ENCODE measurements at regions not wholly inside any gene's neighbourhood (a gene's known extent, or its start where the extent isn't known, plus 50 kb on each side); places are given as distances from the start of the nearest gene placed in this dataset.
"Not testable (repeated sequence)": the region's sequence is repeated elsewhere in the genome, so short reads cannot be mapped to it uniquely, and the experiment has no call there.

DNA sequence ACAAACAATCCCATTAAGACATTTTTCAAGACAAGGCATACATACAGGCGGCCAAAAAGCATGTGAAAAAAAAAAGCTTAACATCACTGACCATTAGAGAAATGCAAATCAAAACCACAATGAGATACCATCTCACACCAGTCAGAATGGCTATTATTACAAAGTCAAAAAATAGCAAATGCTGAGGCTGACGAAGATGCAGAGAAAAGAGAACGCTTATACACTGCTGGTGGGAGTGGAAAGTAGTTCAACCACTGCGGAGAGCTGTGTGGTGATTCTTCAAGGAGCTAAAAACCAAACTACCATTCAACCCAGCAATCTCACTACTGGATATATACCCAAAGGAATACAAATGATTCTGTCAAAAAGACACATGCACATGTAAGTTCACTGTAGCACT lies 216.7 kb downstream of the FOXG1 start:
- no peak overlapping the region for H3K4me3 ChIP-seq (ENCODE audit: insufficient read depth, low read length)
- no peaks in the 10 kb centered on the region for H3K36me3 ChIP-seq (ENCODE audit: insufficient read depth, low read length)
- H2AFZ ChIP-seq (ENCODE audit: low read length): no peak overlapping the region
- no peaks in the 10 kb centered on the region for H3K79me2 ChIP-seq (ENCODE audit: insufficient read depth, low read length)
- H3K27me3 ChIP-seq (ENCODE audit: insufficient read depth, low read length): no peaks in the 10 kb centered on the region
- peaks cover 2% of the 10 kb centered on the region for H3K9me3 ChIP-seq (ENCODE audit: low read depth, low read length)
- no peaks in the 10 kb centered on the region for H3K4me1 ChIP-seq (ENCODE audit: insufficient read depth, low read length)
- TF ChIP-seq, protein P1, sequence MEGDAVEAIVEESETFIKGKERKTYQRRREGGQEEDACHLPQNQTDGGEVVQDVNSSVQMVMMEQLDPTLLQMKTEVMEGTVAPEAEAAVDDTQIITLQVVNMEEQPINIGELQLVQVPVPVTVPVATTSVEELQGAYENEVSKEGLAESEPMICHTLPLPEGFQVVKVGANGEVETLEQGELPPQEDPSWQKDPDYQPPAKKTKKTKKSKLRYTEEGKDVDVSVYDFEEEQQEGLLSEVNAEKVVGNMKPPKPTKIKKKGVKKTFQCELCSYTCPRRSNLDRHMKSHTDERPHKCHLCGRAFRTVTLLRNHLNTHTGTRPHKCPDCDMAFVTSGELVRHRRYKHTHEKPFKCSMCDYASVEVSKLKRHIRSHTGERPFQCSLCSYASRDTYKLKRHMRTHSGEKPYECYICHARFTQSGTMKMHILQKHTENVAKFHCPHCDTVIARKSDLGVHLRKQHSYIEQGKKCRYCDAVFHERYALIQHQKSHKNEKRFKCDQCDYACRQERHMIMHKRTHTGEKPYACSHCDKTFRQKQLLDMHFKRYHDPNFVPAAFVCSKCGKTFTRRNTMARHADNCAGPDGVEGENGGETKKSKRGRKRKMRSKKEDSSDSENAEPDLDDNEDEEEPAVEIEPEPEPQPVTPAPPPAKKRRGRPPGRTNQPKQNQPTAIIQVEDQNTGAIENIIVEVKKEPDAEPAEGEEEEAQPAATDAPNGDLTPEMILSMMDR (IDR thresholded peaks at IDR 0.05; ENCODE audit: extremely low read depth, low read depth, low read length): no peak
- no peaks in the 10 kb centered on the region for H4K20me1 ChIP-seq (ENCODE audit: insufficient read depth, low read length)
- no peak overlapping the region for H3K27ac ChIP-seq (ENCODE audit: low read depth, low read length)
- no peak for DNase-seq (ENCODE audit: insufficient read length, low spot score, missing footprints)
- no peak overlapping the region for H3K4me2 ChIP-seq (ENCODE audit: insufficient read depth, low read length)

DNA sequence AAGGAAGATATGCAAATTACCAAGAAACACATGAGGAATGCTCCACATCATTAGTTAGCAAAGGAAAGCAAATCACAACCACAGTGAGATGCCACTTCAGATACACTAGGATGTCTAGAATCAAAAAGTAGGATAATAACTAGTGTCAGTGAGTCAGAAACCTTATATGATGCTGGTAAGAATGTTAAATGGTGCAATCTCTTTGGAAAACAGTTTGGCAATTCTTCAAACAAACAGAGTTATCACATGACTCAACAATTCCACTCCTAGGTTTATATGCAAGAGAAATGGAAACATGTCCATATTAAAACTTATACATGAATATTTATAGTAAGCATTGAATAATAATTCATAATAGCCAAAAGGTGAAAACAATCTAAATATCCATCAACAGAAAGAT lies 220.9 kb downstream of the FOXG1 start:
- TF ChIP-seq, protein P1 (IDR thresholded peaks at IDR 0.05; ENCODE audit: extremely low read depth, low read depth, low read length): no peak
- Histone ChIP-seq H3K79me2 (ENCODE audit: insufficient read depth, low read length) (no peaks in the 10 kb centered on the region), H3K4me3 (ENCODE audit: insufficient read depth, low read length) (no peak overlapping the region), H4K20me1 (ENCODE audit: insufficient read depth, low read length) (no peaks in the 10 kb centered on the region), H3K4me2 (ENCODE audit: insufficient read depth, low read length) (no peak overlapping the region), H3K9me3 (ENCODE audit: low read depth, low read length) (peaks cover 2% of the 10 kb centered on the region), H3K27me3 (ENCODE audit: insufficient read depth, low read length) (no peaks in the 10 kb centered on the region), H3K36me3 (ENCODE audit: insufficient read depth, low read length) (no peaks in the 10 kb centered on the region), H3K27ac (ENCODE audit: low read depth, low read length) (no peak overlapping the region), H3K4me1 (ENCODE audit: insufficient read depth, low read length) (no peaks in the 10 kb centered on the region), H2AFZ (ENCODE audit: low read length) (no peak overlapping the region)
- DNase-seq (ENCODE audit: insufficient read length, low spot score, missing footprints): no peak

DNA sequence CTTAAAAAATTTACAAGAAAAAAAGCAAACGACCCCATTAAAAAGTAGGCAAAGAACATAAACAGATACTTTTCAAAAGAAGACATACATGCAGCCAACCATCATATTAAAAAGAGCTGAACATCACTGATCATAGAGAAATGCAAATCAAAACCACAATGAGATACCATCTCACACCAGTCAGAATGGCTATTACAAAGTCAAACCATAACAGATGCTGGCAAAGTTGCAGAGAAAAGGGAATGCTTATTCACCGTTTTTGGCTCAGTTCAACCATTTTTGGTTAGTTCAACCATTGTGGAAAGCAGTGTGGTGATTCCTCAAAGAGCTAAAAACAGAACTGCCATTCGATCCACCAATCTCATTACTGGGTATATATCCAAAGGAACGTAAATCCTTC lies 230.6 kb downstream of the FOXG1 start:
- H4K20me1 ChIP-seq (ENCODE audit: insufficient read depth, low read length); H3K4me3 ChIP-seq (ENCODE audit: insufficient read depth, low read length); H3K4me1 ChIP-seq (ENCODE audit: insufficient read depth, low read length); H2AFZ ChIP-seq (ENCODE audit: low read length); H3K27ac ChIP-seq (ENCODE audit: low read depth, low read length); H3K36me3 ChIP-seq (ENCODE audit: insufficient read depth, low read length); H3K27me3 ChIP-seq (ENCODE audit: insufficient read depth, low read length); H3K4me2 ChIP-seq (ENCODE audit: insufficient read depth, low read length); H3K9me3 ChIP-seq (ENCODE audit: low read depth, low read length); H3K79me2 ChIP-seq (ENCODE audit: insufficient read depth, low read length); DNase-seq (ENCODE audit: insufficient read length, low spot score, missing footprints): not testable (repeated sequence)

DNA sequence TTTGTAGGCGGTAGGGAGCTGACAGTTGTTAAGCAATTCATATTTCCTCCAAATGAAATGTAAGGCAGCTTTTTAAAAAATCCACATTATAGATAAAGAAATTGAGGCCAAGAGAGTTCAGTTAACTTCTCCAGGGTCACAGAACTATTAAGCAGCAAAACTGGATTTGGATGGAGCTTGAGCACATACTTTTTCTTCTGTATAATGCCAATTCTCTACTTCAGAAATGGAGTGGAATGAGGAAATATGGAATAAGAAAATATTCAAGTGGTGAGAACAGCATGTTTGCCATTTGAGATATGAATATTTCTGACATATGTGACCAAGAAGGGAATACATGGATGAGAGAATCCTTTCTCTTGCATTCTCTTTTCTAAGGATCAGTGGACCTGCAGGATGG lies 233.1 kb downstream of the FOXG1 start:
- H3K79me2 ChIP-seq (ENCODE audit: insufficient read depth, low read length): no peaks in the 10 kb centered on the region
- no peaks in the 10 kb centered on the region for H3K27me3 ChIP-seq (ENCODE audit: insufficient read depth, low read length)
- TF ChIP-seq, protein P1 (IDR thresholded peaks at IDR 0.05; ENCODE audit: extremely low read depth, low read depth, low read length): no peak
- no peaks in the 10 kb centered on the region for H4K20me1 ChIP-seq (ENCODE audit: insufficient read depth, low read length)
- H3K4me2 ChIP-seq (ENCODE audit: insufficient read depth, low read length): no peak overlapping the region
- H3K4me3 ChIP-seq (ENCODE audit: insufficient read depth, low read length): no peak overlapping the region
- no peak overlapping the region for H3K27ac ChIP-seq (ENCODE audit: low read depth, low read length)
- DNase-seq (ENCODE audit: insufficient read length, low spot score, missing footprints): no peak
- H2AFZ ChIP-seq (ENCODE audit: low read length): no peak overlapping the region
- H3K9me3 ChIP-seq (ENCODE audit: low read depth, low read length): no peaks in the 10 kb centered on the region
- no peaks in the 10 kb centered on the region for H3K4me1 ChIP-seq (ENCODE audit: insufficient read depth, low read length)
- no peaks in the 10 kb centered on the region for H3K36me3 ChIP-seq (ENCODE audit: insufficient read depth, low read length)

DNA sequence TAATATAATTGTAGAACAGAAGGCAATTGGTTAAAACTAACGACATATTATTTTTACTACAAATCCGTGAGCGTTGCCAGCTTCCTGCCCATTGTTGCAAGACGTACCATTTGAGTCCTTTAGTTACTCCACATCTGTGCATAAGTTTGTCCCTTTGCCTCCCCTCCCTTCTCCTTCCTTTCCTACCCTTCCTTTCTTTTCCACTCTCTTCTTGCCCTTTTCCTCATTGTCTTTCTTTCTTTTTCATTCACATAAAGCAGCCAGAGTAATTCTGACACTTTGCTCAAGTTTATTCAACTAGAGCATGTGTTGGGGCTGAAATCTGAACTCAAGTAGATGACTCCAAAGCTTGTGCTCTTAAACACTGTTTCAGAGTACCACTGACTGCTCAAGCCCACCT lies 239.1 kb downstream of the FOXG1 start:
- Histone ChIP-seq H3K36me3 (ENCODE audit: insufficient read depth, low read length) (no peaks in the 10 kb centered on the region), H3K79me2 (ENCODE audit: insufficient read depth, low read length) (no peaks in the 10 kb centered on the region)
- TF ChIP-seq, protein P1 (IDR thresholded peaks at IDR 0.05; ENCODE audit: extremely low read depth, low read depth, low read length): no peak

More for the DNA sequence above, 239.1 kb downstream of the FOXG1 start:
- no peak for DNase-seq (ENCODE audit: insufficient read length, low spot score, missing footprints)
- Histone ChIP-seq H3K9me3 (ENCODE audit: low read depth, low read length) (no peaks in the 10 kb centered on the region), H3K27ac (ENCODE audit: low read depth, low read length) (no peak overlapping the region), H3K4me1 (ENCODE audit: insufficient read depth, low read length) (no peaks in the 10 kb centered on the region), H3K4me3 (ENCODE audit: insufficient read depth, low read length) (no peak overlapping the region), H2AFZ (ENCODE audit: low read length) (no peak overlapping the region), H3K27me3 (ENCODE audit: insufficient read depth, low read length) (no peaks in the 10 kb centered on the region), H3K4me2 (ENCODE audit: insufficient read depth, low read length) (no peak overlapping the region), H4K20me1 (ENCODE audit: insufficient read depth, low read length) (no peaks in the 10 kb centered on the region)
